ENCODE measurements at regions not wholly inside any gene's neighbourhood (a gene's known extent, or its start where the extent isn't known, plus 50 kb on each side); places are given as distances from the start of the nearest gene placed in this dataset.

- no peaks in the 10 kb centered on the region for H3K9me3 ChIP-seq (ENCODE audit: control insufficient read depth in 5 of 5, low read length in 5 of 5)
- H3K27me3 ChIP-seq (ENCODE audit: control insufficient read depth in 5 of 5, insufficient read depth in 4 of 5, low read length in 5 of 5), result no peaks in the 10 kb centered on the region
Observed at GRCh38 chr5:57850109-57850508, 367.5 kb upstream of the ACTBL2 start.

DNA sequence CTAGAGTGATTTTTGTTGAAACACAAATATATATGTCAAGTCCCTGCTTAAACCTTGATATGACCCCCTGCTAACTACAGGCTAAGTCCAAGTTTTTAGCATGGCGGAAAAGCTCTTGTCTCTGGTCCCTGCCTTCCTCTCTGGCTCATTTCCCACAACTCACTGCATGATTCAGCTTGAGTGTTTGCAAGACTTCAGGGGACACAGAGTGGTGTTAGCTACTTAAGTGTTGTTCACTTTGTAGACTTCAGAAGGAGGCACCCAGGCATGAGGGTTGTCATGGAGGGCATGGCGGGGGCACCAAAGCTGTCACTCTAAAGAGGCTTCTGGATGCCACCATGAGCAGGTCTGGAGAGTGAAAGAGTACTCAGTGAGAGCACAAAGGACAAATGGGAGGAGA, 362.4 kb upstream of the ACTBL2 start:
- Histone ChIP-seq H3K27me3 (ENCODE audit: control insufficient read depth in 5 of 5, insufficient read depth in 4 of 5, low read length in 5 of 5) (no peaks in the 10 kb centered on the region), H3K4me3 (ENCODE audit: low read depth in 1 of 5, low read length in 5 of 5) (no peak overlapping the region), H3K9me3 (ENCODE audit: control insufficient read depth in 5 of 5, low read length in 5 of 5) (no peaks in the 10 kb centered on the region), H3K9ac (ENCODE audit: low read length in 5 of 5) (no peak overlapping the region), H3K36me3 (ENCODE audit: control insufficient read depth in 5 of 5, insufficient read depth in 5 of 5, low read length in 5 of 5) (no peaks in the 10 kb centered on the region), H3K27ac (ENCODE audit: low read depth, low read length) (no peak overlapping the region), H3K4me1 (ENCODE audit: control insufficient read depth in 5 of 5, insufficient read depth in 5 of 5, low read length in 5 of 5) (peaks cover 2 to 26% (median 12%) of the 10 kb centered on the region in 5 donors)

More at GRCh38 chr5:57850109-57850508, 367.5 kb upstream of the ACTBL2 start:
- no peak overlapping the region for H3K9ac ChIP-seq (ENCODE audit: low read length in 5 of 5)
- peaks cover 0 to 13% (median 0%) of the 10 kb centered on the region in 5 donors for H3K4me1 ChIP-seq (ENCODE audit: control insufficient read depth in 5 of 5, insufficient read depth in 5 of 5, low read length in 5 of 5)
- no peaks in the 10 kb centered on the region for H3K36me3 ChIP-seq (ENCODE audit: control insufficient read depth in 5 of 5, insufficient read depth in 5 of 5, low read length in 5 of 5)
- no peak overlapping the region for H3K4me3 ChIP-seq (ENCODE audit: low read depth in 1 of 5, low read length in 5 of 5)
- no peak overlapping the region for H3K27ac ChIP-seq (ENCODE audit: low read depth, low read length)

- Histone ChIP-seq H3K4me3 (ENCODE audit: low read depth in 1 of 5, low read length in 5 of 5) (no peak overlapping the region), H3K9me3 (ENCODE audit: control insufficient read depth in 5 of 5, low read length in 5 of 5) (no peaks in the 10 kb centered on the region)
Observed at GRCh38 chr5:57844410-57844809, 361.8 kb upstream of the ACTBL2 start.

DNA sequence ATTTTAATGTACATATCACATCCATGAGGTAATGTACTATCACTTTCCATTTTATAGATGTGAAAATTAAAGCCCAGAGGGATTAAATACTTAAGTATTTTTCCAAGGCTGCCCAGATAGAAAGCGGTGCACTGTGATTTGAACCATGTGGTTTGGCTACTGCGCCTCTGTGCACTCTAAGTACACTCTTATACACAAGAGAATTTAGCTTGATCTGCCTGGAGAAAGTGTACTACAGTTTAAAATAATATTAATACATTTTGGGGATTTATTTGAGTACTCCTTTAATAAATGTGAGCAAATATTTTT, 360.4 kb upstream of the ACTBL2 start:
- Histone ChIP-seq H3K4me3 (ENCODE audit: low read depth in 1 of 5, low read length in 5 of 5) (no peak overlapping the region), H3K9ac (ENCODE audit: low read length in 5 of 5) (no peak overlapping the region), H3K9me3 (ENCODE audit: control insufficient read depth in 5 of 5, low read length in 5 of 5) (no peaks in the 10 kb centered on the region), H3K4me1 (ENCODE audit: control insufficient read depth in 5 of 5, insufficient read depth in 5 of 5, low read length in 5 of 5) (peaks cover 2 to 26% (median 12%) of the 10 kb centered on the region in 5 donors), H3K36me3 (ENCODE audit: control insufficient read depth in 5 of 5, insufficient read depth in 5 of 5, low read length in 5 of 5) (no peaks in the 10 kb centered on the region), H3K27me3 (ENCODE audit: control insufficient read depth in 5 of 5, insufficient read depth in 4 of 5, low read length in 5 of 5) (no peaks in the 10 kb centered on the region), H3K27ac (ENCODE audit: low read depth, low read length) (no peak overlapping the region)

More at GRCh38 chr5:57844410-57844809, 361.8 kb upstream of the ACTBL2 start:
- Histone ChIP-seq H3K27me3 (ENCODE audit: control insufficient read depth in 5 of 5, insufficient read depth in 4 of 5, low read length in 5 of 5) (no peaks in the 10 kb centered on the region), H3K36me3 (ENCODE audit: control insufficient read depth in 5 of 5, insufficient read depth in 5 of 5, low read length in 5 of 5) (no peaks in the 10 kb centered on the region), H3K9ac (ENCODE audit: low read length in 5 of 5) (no peak overlapping the region), H3K27ac (ENCODE audit: low read depth, low read length) (peak overlapping the region; percentile 43), H3K4me1 (ENCODE audit: control insufficient read depth in 5 of 5, insufficient read depth in 5 of 5, low read length in 5 of 5) (peaks cover 2 to 26% (median 12%) of the 10 kb centered on the region in 5 donors)

DNA sequence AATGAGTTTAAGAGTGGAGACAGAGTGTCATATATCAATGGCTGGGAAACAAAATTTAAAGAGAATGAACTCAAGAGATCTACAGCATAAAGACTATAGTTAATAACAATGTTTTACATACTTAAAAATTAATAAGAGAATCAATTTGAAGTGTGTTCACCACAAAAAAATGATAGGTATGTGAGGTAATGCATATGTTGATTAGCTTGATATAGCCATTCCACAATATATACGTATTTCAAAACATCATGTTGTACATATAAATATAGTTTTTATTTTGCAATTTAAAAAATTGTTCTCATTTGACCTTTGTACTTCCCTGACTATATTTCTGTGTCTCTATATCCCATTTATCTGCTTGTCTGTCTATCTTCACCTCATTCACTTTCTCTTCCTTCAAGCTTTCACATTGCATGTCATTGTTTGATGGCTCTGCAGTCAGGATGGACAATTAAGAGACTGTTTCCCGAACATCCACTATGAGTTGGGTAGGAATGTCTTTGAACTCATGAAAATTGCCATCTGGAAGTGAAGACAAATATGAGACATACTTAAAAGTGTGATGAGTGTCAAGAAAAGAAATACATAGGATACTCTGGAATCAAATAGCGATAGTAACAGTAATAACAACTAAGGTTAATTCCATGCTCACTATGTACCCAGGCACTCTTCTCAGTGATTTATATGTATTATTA, 359.9 kb upstream of the ACTBL2 start:
- H3K4me1 ChIP-seq (ENCODE audit: control insufficient read depth in 5 of 5, insufficient read depth in 5 of 5, low read length in 5 of 5), result peaks cover 2 to 26% (median 12%) of the 10 kb centered on the region in 5 donors
- no peak overlapping the region for H3K27ac ChIP-seq (ENCODE audit: low read depth, low read length)
- no peaks in the 10 kb centered on the region for H3K27me3 ChIP-seq (ENCODE audit: control insufficient read depth in 5 of 5, insufficient read depth in 4 of 5, low read length in 5 of 5)
- H3K4me3 ChIP-seq (ENCODE audit: low read depth in 1 of 5, low read length in 5 of 5), result no peak overlapping the region
- H3K9me3 ChIP-seq (ENCODE audit: control insufficient read depth in 5 of 5, low read length in 5 of 5), result no peaks in the 10 kb centered on the region
- no peaks in the 10 kb centered on the region for H3K36me3 ChIP-seq (ENCODE audit: control insufficient read depth in 5 of 5, insufficient read depth in 5 of 5, low read length in 5 of 5)
- no peak overlapping the region for H3K9ac ChIP-seq (ENCODE audit: low read length in 5 of 5)

DNA sequence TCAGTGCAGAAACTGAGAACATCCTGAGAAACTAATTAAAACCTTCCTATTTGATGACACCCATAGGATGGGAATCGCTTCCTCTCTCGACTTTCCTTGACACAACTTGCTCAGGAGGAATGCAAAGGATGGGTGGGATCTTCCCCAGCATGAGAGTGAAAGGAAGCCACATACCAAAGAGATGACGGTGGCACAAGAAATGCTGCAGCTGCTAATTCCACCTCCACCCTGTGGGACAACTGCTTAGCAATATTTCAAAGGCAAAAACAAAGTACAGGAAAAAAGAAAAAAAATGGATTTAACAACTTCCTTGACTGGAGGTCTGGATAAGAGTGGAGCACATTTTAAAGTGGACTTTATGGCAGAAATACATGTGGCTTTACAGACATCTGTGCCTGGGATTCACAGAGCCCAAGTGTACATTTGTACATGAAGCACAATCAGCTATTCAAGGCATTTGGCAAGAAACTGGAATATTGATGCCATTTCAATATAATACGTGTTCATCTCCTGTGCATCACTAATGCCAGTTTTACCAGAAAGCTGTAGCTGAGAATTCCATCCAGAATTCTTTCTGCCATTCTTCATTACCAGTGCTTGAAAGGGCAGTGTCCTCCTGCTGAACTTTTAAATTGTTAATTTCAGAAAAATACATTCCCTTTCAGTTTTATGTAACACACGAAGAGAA, 359.2 kb upstream of the ACTBL2 start:
- Histone ChIP-seq H3K4me1 (ENCODE audit: control insufficient read depth in 5 of 5, insufficient read depth in 5 of 5, low read length in 5 of 5) (peaks cover 2 to 26% (median 12%) of the 10 kb centered on the region in 5 donors), H3K4me3 (ENCODE audit: low read depth in 1 of 5, low read length in 5 of 5) (no peak overlapping the region), H3K27ac (ENCODE audit: low read depth, low read length) (no peak overlapping the region), H3K9me3 (ENCODE audit: control insufficient read depth in 5 of 5, low read length in 5 of 5) (no peaks in the 10 kb centered on the region), H3K9ac (ENCODE audit: low read length in 5 of 5) (no peak overlapping the region), H3K27me3 (ENCODE audit: control insufficient read depth in 5 of 5, insufficient read depth in 4 of 5, low read length in 5 of 5) (no peaks in the 10 kb centered on the region), H3K36me3 (ENCODE audit: control insufficient read depth in 5 of 5, insufficient read depth in 5 of 5, low read length in 5 of 5) (no peaks in the 10 kb centered on the region)

GRCh38 chr5:57839437-57840079, 356.9 kb upstream of the ACTBL2 start:
- Histone ChIP-seq H3K27me3 (ENCODE audit: control insufficient read depth in 5 of 5, insufficient read depth in 4 of 5, low read length in 5 of 5) (no peaks in the 10 kb centered on the region), H3K9me3 (ENCODE audit: control insufficient read depth in 5 of 5, low read length in 5 of 5) (peaks cover 0 to 3% (median 0%) of the 10 kb centered on the region in 5 donors), H3K36me3 (ENCODE audit: control insufficient read depth in 5 of 5, insufficient read depth in 5 of 5, low read length in 5 of 5) (no peaks in the 10 kb centered on the region), H3K4me3 (ENCODE audit: low read depth in 1 of 5, low read length in 5 of 5) (no peak overlapping the region), H3K27ac (ENCODE audit: low read depth, low read length) (no peak overlapping the region), H3K9ac (ENCODE audit: low read length in 5 of 5) (no peak overlapping the region), H3K4me1 (ENCODE audit: control insufficient read depth in 5 of 5, insufficient read depth in 5 of 5, low read length in 5 of 5) (peaks cover 0 to 25% (median 12%) of the 10 kb centered on the region in 5 donors)

DNA sequence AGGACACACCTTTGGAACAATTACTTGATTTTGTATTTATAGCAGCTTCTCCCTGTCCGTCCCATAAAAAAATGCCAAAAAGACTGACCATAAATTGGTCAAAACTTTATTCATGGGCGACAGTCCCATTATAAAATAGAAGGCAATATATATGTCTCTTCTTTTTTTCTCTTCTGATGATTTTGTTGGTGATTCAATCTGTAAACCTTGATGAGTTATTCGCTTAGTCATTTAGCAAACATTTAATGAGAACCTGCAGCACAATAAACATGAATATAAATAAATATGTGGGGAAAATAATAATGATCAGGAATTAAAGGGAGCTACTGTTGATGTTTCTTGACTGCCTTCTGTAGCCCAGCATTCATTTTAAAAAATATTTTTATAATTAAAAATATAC, 356.4 kb upstream of the ACTBL2 start:
- Histone ChIP-seq H3K27me3 (ENCODE audit: control insufficient read depth in 5 of 5, insufficient read depth in 4 of 5, low read length in 5 of 5) (no peaks in the 10 kb centered on the region), H3K9me3 (ENCODE audit: control insufficient read depth in 5 of 5, low read length in 5 of 5) (peaks cover 0 to 3% (median 0%) of the 10 kb centered on the region in 5 donors), H3K4me3 (ENCODE audit: low read depth in 1 of 5, low read length in 5 of 5) (no peak overlapping the region), H3K9ac (ENCODE audit: low read length in 5 of 5) (no peak overlapping the region), H3K4me1 (ENCODE audit: control insufficient read depth in 5 of 5, insufficient read depth in 5 of 5, low read length in 5 of 5) (peaks cover 0 to 20% (median 12%) of the 10 kb centered on the region in 5 donors), H3K27ac (ENCODE audit: low read depth, low read length) (no peak overlapping the region), H3K36me3 (ENCODE audit: control insufficient read depth in 5 of 5, insufficient read depth in 5 of 5, low read length in 5 of 5) (no peaks in the 10 kb centered on the region)

GRCh38 chr5:57836921-57837320, 354.3 kb upstream of the ACTBL2 start:
- Histone ChIP-seq H3K9ac (ENCODE audit: low read length in 5 of 5) (no peak overlapping the region), H3K27ac (ENCODE audit: low read depth, low read length) (no peak overlapping the region), H3K27me3 (ENCODE audit: control insufficient read depth in 5 of 5, insufficient read depth in 4 of 5, low read length in 5 of 5) (no peaks in the 10 kb centered on the region), H3K9me3 (ENCODE audit: control insufficient read depth in 5 of 5, low read length in 5 of 5) (peaks cover 0 to 3% (median 0%) of the 10 kb centered on the region in 5 donors), H3K4me3 (ENCODE audit: low read depth in 1 of 5, low read length in 5 of 5) (no peak overlapping the region), H3K4me1 (ENCODE audit: control insufficient read depth in 5 of 5, insufficient read depth in 5 of 5, low read length in 5 of 5) (peaks cover 0 to 18% (median 8%) of the 10 kb centered on the region in 5 donors), H3K36me3 (ENCODE audit: control insufficient read depth in 5 of 5, insufficient read depth in 5 of 5, low read length in 5 of 5) (no peaks in the 10 kb centered on the region)

DNA sequence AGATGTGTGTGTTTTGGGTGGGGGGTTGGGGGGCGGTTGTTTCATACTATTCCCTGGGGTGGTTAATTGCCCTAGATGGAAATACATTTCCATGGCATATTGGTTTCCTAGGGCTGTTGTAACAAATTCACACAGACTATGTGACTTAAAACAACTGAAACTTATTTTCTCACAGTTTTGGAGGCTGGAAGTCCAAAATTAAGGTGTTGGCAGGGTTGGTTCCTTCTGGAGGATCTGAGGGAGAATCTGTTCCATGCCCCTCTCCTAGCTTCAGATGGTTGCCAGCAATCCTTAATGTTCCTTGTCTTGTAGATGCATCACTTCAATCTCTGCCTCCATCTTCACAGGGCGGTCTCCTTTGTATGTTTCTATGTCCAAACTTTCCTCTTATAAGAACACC, 353.7 kb upstream of the ACTBL2 start:
- H3K9ac ChIP-seq (ENCODE audit: low read length in 5 of 5), result no peak overlapping the region
- H3K27ac ChIP-seq (ENCODE audit: low read depth, low read length), result no peak overlapping the region
- no peaks in the 10 kb centered on the region for H3K36me3 ChIP-seq (ENCODE audit: control insufficient read depth in 5 of 5, insufficient read depth in 5 of 5, low read length in 5 of 5)
- no peaks in the 10 kb centered on the region for H3K27me3 ChIP-seq (ENCODE audit: control insufficient read depth in 5 of 5, insufficient read depth in 4 of 5, low read length in 5 of 5)
- peaks cover 0 to 12% (median 2%) of the 10 kb centered on the region in 5 donors for H3K4me1 ChIP-seq (ENCODE audit: control insufficient read depth in 5 of 5, insufficient read depth in 5 of 5, low read length in 5 of 5)
- H3K4me3 ChIP-seq (ENCODE audit: low read depth in 1 of 5, low read length in 5 of 5), result no peak overlapping the region
- H3K9me3 ChIP-seq (ENCODE audit: control insufficient read depth in 5 of 5, low read length in 5 of 5), result peaks cover 0 to 3% (median 0%) of the 10 kb centered on the region in 5 donors
